Peyer's patch (tissue), 4 donors: ENCODE measurements at regions not wholly inside any gene's neighbourhood (a gene's known extent, or its start where the extent isn't known, plus 50 kb on each side); places are given as distances from the start of the nearest gene placed in this dataset.
A peak's percentile ranks its signal among the peaks of the same experiment; 100 is the strongest.

ENCODE experiments used
- DNase-seq, 3 donors: peaks; one replicate each; pipeline ENCODE4 v3.0.0-alpha.2; 2017 to 2019
- H3K27ac ChIP-seq, 4 donors: fragments of 200-600 bp; sonication (generic); one replicate each; pipeline ENCODE4 v1.5.1; 2016 to 2019
- H3K27me3 ChIP-seq, 2 donors: fragments of 200-600 bp; sonication (generic); one replicate each; pipeline ENCODE4 v1.5.1; 2019
- H3K36me3 ChIP-seq, 3 donors: fragments of 200-600 bp; sonication (generic); one replicate each; pipeline ENCODE4 v1.5.1; 2016 to 2019
- H3K4me1 ChIP-seq, 4 donors: fragments of 200-600 bp; sonication (generic); one replicate each; pipeline ENCODE4 v1.5.1; 2016 to 2019
- H3K4me3 ChIP-seq, 4 donors: fragments of 200-600 bp; sonication (generic); 1 replicate in 3 of 4; 2 replicates in 1 of 4; pipeline ENCODE4 v1.5.1; 2016 to 2019; ENCODE audit warnings: mild to moderate bottlenecking in 1 of 4
- H3K9me3 ChIP-seq, 4 donors: fragments of 200-600 bp; sonication (generic); one replicate each; pipeline ENCODE4 v1.5.1; 2016 to 2019; ENCODE audit warnings: mild to moderate bottlenecking in 1 of 4
- CTCF ChIP-seq, 6 experiments: fragments of 450-650 bp in 4 of 6; fragments of 200-600 bp in 2 of 6; sonication (generic) in 1 of 6; IDR thresholded peaks; one replicate each; pipeline ENCODE4 v1.5.1; 2017 to 2019; ENCODE audit warnings: antibody characterized with exemption in 6 of 6, mild to moderate bottlenecking in 3 of 6, moderate library complexity in 1 of 6
- POLR2A ChIP-seq, 2 donors: fragments of 450-650 bp; IDR thresholded peaks; one replicate each; pipeline ENCODE4 v1.5.1; 2017; ENCODE audit warnings: antibody characterized with exemption in 2 of 2, mild to moderate bottlenecking in 2 of 2, moderate library complexity in 2 of 2

- no peaks in the 10 kb centered on the region for H3K27me3 ChIP-seq
- H3K4me1 ChIP-seq = peaks cover 0 to under 1% (median 0%) of the 10 kb centered on the region in 4 donors
- no peaks in the 10 kb centered on the region for H3K9me3 ChIP-seq
- no peak overlapping the region for H3K27ac ChIP-seq
- H3K36me3 ChIP-seq = no peaks in the 10 kb centered on the region
- DNase-seq = no peak
- H3K4me3 ChIP-seq = no peak overlapping the region
- TF ChIP-seq POLR2A (IDR thresholded peaks at IDR 0.05) (no peak), CTCF (IDR thresholded peaks at IDR 0.05) (no peak)
Measured at GRCh38 chr18:22026889-22027288, 142.5 kb upstream of the GATA6 start.

- TF ChIP-seq CTCF (IDR thresholded peaks at IDR 0.05) = no peak
- no peak for TF ChIP-seq POLR2A (IDR thresholded peaks at IDR 0.05)
- H3K27ac ChIP-seq = no peak overlapping the region
- DNase-seq = no peak
Measured at GRCh38 chr18:22031611-22032010, 137.8 kb upstream of the GATA6 start.

GRCh38 chr18:22032392-22032961 lies 136.9 kb upstream of the GATA6 start:
- no peaks in the 10 kb centered on the region for H3K4me1 ChIP-seq
- no peaks in the 10 kb centered on the region for H3K36me3 ChIP-seq
- H3K27me3 ChIP-seq = no peaks in the 10 kb centered on the region
- no peak overlapping the region for H3K4me3 ChIP-seq
- H3K9me3 ChIP-seq = no peaks in the 10 kb centered on the region
- no peak for DNase-seq
- no peak overlapping the region for H3K27ac ChIP-seq
- TF ChIP-seq POLR2A (IDR thresholded peaks at IDR 0.05) = no peak
- no peak for TF ChIP-seq CTCF (IDR thresholded peaks at IDR 0.05)

More at GRCh38 chr18:22031611-22032010, 137.8 kb upstream of the GATA6 start:
- Histone ChIP-seq H3K36me3 (no peaks in the 10 kb centered on the region), H3K9me3 (no peaks in the 10 kb centered on the region), H3K27me3 (no peaks in the 10 kb centered on the region), H3K4me3 (no peak overlapping the region), H3K4me1 (no peaks in the 10 kb centered on the region)

- TF ChIP-seq POLR2A (IDR thresholded peaks at IDR 0.05) (no peak), CTCF (IDR thresholded peaks at IDR 0.05) (no peak)
- no peaks in the 10 kb centered on the region for H3K27me3 ChIP-seq
- H3K36me3 ChIP-seq = no peaks in the 10 kb centered on the region
- H3K9me3 ChIP-seq = no peaks in the 10 kb centered on the region
- no peak overlapping the region for H3K27ac ChIP-seq
- no peak for DNase-seq
- no peaks in the 10 kb centered on the region for H3K4me1 ChIP-seq
- H3K4me3 ChIP-seq = no peak overlapping the region
Measured at GRCh38 chr18:22033085-22033484, 136.3 kb upstream of the GATA6 start.

GRCh38 chr18:22034276-22034675 lies 135.1 kb upstream of the GATA6 start:
- no peak overlapping the region for H3K4me3 ChIP-seq
- H3K27me3 ChIP-seq = no peaks in the 10 kb centered on the region
- no peaks in the 10 kb centered on the region for H3K36me3 ChIP-seq
- H3K9me3 ChIP-seq = no peaks in the 10 kb centered on the region
- H3K27ac ChIP-seq = no peak overlapping the region
- no peaks in the 10 kb centered on the region for H3K4me1 ChIP-seq
- no peak for DNase-seq
- TF ChIP-seq POLR2A (IDR thresholded peaks at IDR 0.05) = no peak
- TF ChIP-seq CTCF (IDR thresholded peaks at IDR 0.05) = no peak

- H3K4me1 ChIP-seq = peaks cover 0 to 24% (median 0%) of the 10 kb centered on the region in 4 donors
- no peak for TF ChIP-seq CTCF (IDR thresholded peaks at IDR 0.05)
- TF ChIP-seq POLR2A (IDR thresholded peaks at IDR 0.05) = no peak
- H3K27ac ChIP-seq = peak overlapping the region in 1 of 4 donors; percentile 66
- no peaks in the 10 kb centered on the region for H3K9me3 ChIP-seq
- peak in 2 of 3 donors; percentile 59 to 81 for DNase-seq
- no peak overlapping the region for H3K4me3 ChIP-seq
- H3K27me3 ChIP-seq = no peaks in the 10 kb centered on the region
- no peaks in the 10 kb centered on the region for H3K36me3 ChIP-seq
Measured at GRCh38 chr18:22040533-22040932, 128.9 kb upstream of the GATA6 start.
